Caco-2 (cell line): ENCODE measurements at regions not wholly inside any gene's neighbourhood (a gene's known extent, or its start where the extent isn't known, plus 50 kb on each side); places are given as distances from the start of the nearest gene placed in this dataset.

Experiments used
- BruUV-seq: library from RNA; stranded (reverse); fragments of 400-500 nt; replicated peaks from 2 replicates; lab custom pipeline; 2021; lab: Mats Ljungman, UMichigan
- CTCF ChIA-PET: fragments of 300-600 bp; sonication (Branson Sonifier 250); formaldehyde crosslinking; loops from one replicate; lab custom pipeline; 2022; ENCODE audit warnings: antibody characterized with exemption; lab: Charles Lee
- POLR2A ChIA-PET: fragments of 300-600 bp; sonication (Branson Sonifier 250); formaldehyde crosslinking; loops from one replicate; lab custom pipeline; 2022; ENCODE audit warnings: antibody characterized with exemption; lab: Charles Lee
- DNase-seq, 2 experiments: peaks; one replicate each; pipeline versions ENCODE4 v3.0.0 to v3.0.0-alpha.2; 2020 to 2022
- H3K27me3 ChIP-seq: replicated peaks from 2 replicates; pipeline ENCODE4 v1.6.0; 2011; ENCODE audit warnings: low read length; ENCODE audit not compliant: control insufficient read depth, insufficient read depth
- H3K36me3 ChIP-seq: 2 replicates; pipeline ENCODE4 v1.5.1; 2011; ENCODE audit warnings: low read length; ENCODE audit not compliant: control insufficient read depth, insufficient read depth
- H3K4me1 ChIP-seq: fragments of 250-450 bp; sonication (Bioruptor Pico); 2 replicates; pipeline ENCODE4 v1.5.1; 2020; ENCODE audit warnings: mild to moderate bottlenecking
- H3K4me3 ChIP-seq: 2 replicates; pipeline ENCODE4 v1.5.1; 2011; ENCODE audit warnings: low read depth, mild to moderate bottlenecking, control low read depth, low read length
- H3K9me3 ChIP-seq: fragments of 250-450 bp; sonication (Bioruptor Pico); 2 replicates; pipeline ENCODE4 v1.5.1; 2020; ENCODE audit warnings: mild to moderate bottlenecking, moderate library complexity
- H3K27ac Mint-ChIP-seq: one replicate; pipeline ENCODE4 v1.8.0; 2022; ENCODE audit warnings: mixed read lengths; ENCODE audit not compliant: unreplicated experiment
- H3K27me3 Mint-ChIP-seq: one replicate; pipeline ENCODE4 v1.8.0; 2022; ENCODE audit warnings: mixed read lengths; ENCODE audit not compliant: insufficient read depth, unreplicated experiment
- H3K36me3 Mint-ChIP-seq: one replicate; pipeline ENCODE4 v1.8.0; 2022; ENCODE audit warnings: mild to moderate bottlenecking, mixed read lengths; ENCODE audit not compliant: insufficient read depth, unreplicated experiment
- H3K4me1 Mint-ChIP-seq: one replicate; pipeline ENCODE4 v1.8.0; 2022; ENCODE audit warnings: low read depth, mixed read lengths; ENCODE audit not compliant: unreplicated experiment
- H3K4me3 Mint-ChIP-seq: one replicate; pipeline ENCODE4 v1.8.0; 2022; ENCODE audit warnings: mild to moderate bottlenecking, moderate library complexity, mixed read lengths; ENCODE audit not compliant: unreplicated experiment
- H3K9me3 Mint-ChIP-seq: one replicate; pipeline ENCODE4 v1.8.0; 2022; ENCODE audit warnings: mixed read lengths; ENCODE audit not compliant: unreplicated experiment
- intact Hi-C: fragments of 100-400 bp; cut with micrococcal nuclease; formaldehyde crosslinking; loops from one replicate; pipeline ENCODE4 v1.10.0; 2022; ENCODE audit not compliant: unreplicated experiment
- TF ChIP-seq, protein P1 (sequence below), 2 experiments: fragments of 200-600 bp in 1 of 2; IDR thresholded peaks; 1 replicate in 1 of 2; 2 replicates in 1 of 2; pipeline versions ENCODE4 v1.5.1 to v1.8.0; 2011 to 2022; ENCODE audit warnings: antibody characterized with exemption in 1 of 2, control low read depth in 1 of 2, inconsistent platforms in 1 of 2, low read depth in 1 of 2, low read length in 1 of 2, mild to moderate bottlenecking in 1 of 2, moderate library complexity in 1 of 2; ENCODE audit not compliant: insufficient read depth in 1 of 2, severe bottlenecking in 1 of 2, unreplicated experiment in 1 of 2

DNA sequence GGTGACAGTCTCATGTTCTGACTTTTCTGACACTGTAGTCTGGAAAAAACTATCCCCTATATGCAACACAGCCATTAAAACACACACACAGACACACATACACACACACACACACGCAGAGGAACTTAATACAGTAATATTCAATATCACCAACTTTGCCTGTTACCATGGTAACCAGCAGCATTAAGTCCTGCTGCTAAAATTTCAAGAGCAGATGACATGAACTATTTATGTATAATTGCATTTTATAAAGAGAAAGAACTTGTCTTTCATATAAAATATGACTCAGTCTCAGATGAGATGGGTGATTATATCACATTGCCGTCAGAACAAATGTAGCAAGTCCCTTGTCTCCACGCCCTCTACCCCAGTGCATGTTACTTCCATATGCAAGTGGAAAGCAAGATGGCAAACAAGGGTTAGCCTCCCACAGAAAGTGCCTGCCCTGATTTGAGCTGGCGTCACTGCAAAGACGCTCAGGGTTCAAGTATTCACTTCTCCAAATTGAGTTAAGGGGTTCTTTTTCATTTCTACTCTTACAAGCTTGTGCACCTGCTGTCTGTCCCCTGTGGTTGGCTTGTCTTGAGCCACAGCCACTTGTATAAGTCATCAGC lies 576.8 kb downstream of the UQCRFS1 start:
- intact Hi-C loops: no loop called here
- no TSS peak for BruUV-seq
- no peaks in the 10 kb centered on the region for H3K4me1 ChIP-seq
- Mint-ChIP-seq H3K9me3 (no peaks in the 10 kb centered on the region), H3K27me3 (peaks cover 6% of the 10 kb centered on the region), H3K4me1 (no peaks in the 10 kb centered on the region), H3K36me3 (no peaks in the 10 kb centered on the region), H3K4me3 (no peak overlapping the region), H3K27ac (no peak overlapping the region)
- no peak overlapping the region for H3K4me3 ChIP-seq
- no peaks in the 10 kb centered on the region for H3K9me3 ChIP-seq
- TF ChIP-seq, protein P1, sequence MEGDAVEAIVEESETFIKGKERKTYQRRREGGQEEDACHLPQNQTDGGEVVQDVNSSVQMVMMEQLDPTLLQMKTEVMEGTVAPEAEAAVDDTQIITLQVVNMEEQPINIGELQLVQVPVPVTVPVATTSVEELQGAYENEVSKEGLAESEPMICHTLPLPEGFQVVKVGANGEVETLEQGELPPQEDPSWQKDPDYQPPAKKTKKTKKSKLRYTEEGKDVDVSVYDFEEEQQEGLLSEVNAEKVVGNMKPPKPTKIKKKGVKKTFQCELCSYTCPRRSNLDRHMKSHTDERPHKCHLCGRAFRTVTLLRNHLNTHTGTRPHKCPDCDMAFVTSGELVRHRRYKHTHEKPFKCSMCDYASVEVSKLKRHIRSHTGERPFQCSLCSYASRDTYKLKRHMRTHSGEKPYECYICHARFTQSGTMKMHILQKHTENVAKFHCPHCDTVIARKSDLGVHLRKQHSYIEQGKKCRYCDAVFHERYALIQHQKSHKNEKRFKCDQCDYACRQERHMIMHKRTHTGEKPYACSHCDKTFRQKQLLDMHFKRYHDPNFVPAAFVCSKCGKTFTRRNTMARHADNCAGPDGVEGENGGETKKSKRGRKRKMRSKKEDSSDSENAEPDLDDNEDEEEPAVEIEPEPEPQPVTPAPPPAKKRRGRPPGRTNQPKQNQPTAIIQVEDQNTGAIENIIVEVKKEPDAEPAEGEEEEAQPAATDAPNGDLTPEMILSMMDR (IDR thresholded peaks at IDR 0.05; ENCODE audit: insufficient read depth in 1 of 2, low read depth in 1 of 2, low read length in 1 of 2, severe bottlenecking in 1 of 2, unreplicated experiment in 1 of 2): no peak
- no peak for DNase-seq
- CTCF ChIA-PET: no interaction called here
- no peaks in the 10 kb centered on the region for H3K27me3 ChIP-seq
- H3K36me3 ChIP-seq: no peaks in the 10 kb centered on the region
- POLR2A ChIA-PET: no interaction called here

DNA sequence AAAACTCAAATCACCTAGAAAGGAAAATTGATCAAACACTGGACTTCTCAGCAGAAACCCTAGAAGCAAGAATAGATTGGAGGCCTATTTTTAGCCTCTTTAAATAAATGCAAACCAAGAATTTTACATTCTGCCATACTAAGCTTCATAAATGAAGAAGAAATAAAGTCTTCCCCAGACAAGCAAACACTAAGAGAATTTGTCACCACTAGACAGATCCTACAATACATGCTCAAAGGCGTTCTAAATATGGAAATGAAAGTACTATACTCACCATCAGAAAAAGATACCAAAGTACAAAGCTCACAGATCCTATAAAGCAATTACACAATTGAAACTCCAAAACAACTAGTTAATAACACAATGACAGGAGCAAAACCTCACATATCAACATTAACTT lies 578.1 kb downstream of the UQCRFS1 start:
- H3K4me3 ChIP-seq: no peak overlapping the region
- ChIA-PET CTCF (no interaction called here), POLR2A (no interaction called here)
- no peak overlapping the region for H3K27ac Mint-ChIP-seq
- no peaks in the 10 kb centered on the region for H3K4me1 ChIP-seq
- H3K27me3 Mint-ChIP-seq: peaks cover 2% of the 10 kb centered on the region
- no peaks in the 10 kb centered on the region for H3K9me3 Mint-ChIP-seq
- intact Hi-C loops: loop anchor here (5.0 kb wide), 1 partner anchor 658 kb away; no protein-coding TSS in a partner anchor
- H3K27me3 ChIP-seq: no peaks in the 10 kb centered on the region
- no peaks in the 10 kb centered on the region for H3K9me3 ChIP-seq
- H3K36me3 Mint-ChIP-seq: no peaks in the 10 kb centered on the region
- H3K36me3 ChIP-seq: no peaks in the 10 kb centered on the region
- no TSS peak for BruUV-seq
- H3K4me1 Mint-ChIP-seq: no peaks in the 10 kb centered on the region
- DNase-seq: no peak
- TF ChIP-seq, protein P1 (IDR thresholded peaks at IDR 0.05; ENCODE audit: insufficient read depth in 1 of 2, low read depth in 1 of 2, low read length in 1 of 2, severe bottlenecking in 1 of 2, unreplicated experiment in 1 of 2): no peak
- H3K4me3 Mint-ChIP-seq: no peak overlapping the region

DNA sequence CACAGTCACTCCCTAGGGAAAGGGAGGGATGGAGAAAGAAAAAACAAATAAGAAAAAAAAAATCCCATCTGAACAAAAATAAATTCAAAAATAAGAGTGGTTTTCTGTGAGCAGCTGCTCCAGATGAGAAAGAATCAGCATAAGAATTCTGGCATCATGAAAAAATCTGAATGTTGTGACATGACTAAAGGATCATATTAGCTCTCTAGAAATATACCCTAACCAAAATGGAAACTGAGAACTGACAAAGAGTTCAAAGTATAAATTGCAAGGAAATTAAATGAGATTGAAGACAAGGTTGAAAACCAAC lies 579.0 kb downstream of the UQCRFS1 start:
- H3K4me3 ChIP-seq: no peak overlapping the region
- no peak for DNase-seq
- Mint-ChIP-seq H3K27ac (no peak overlapping the region), H3K4me3 (no peak overlapping the region), H3K27me3 (peaks cover 2% of the 10 kb centered on the region), H3K4me1 (no peaks in the 10 kb centered on the region), H3K9me3 (no peaks in the 10 kb centered on the region), H3K36me3 (no peaks in the 10 kb centered on the region)
- TF ChIP-seq, protein P1 (IDR thresholded peaks at IDR 0.05; ENCODE audit: insufficient read depth in 1 of 2, low read depth in 1 of 2, low read length in 1 of 2, severe bottlenecking in 1 of 2, unreplicated experiment in 1 of 2): no peak
- no TSS peak for BruUV-seq
- POLR2A ChIA-PET: no interaction called here
- intact Hi-C loops: loop anchor here (5.0 kb wide), 1 partner anchor 657 kb away; no protein-coding TSS in a partner anchor
- CTCF ChIA-PET: no interaction called here
- no peaks in the 10 kb centered on the region for H3K36me3 ChIP-seq
- no peaks in the 10 kb centered on the region for H3K4me1 ChIP-seq
- H3K9me3 ChIP-seq: no peaks in the 10 kb centered on the region
- no peaks in the 10 kb centered on the region for H3K27me3 ChIP-seq
